ENCODE measurements at regions not wholly inside any gene's neighbourhood (a gene's known extent, or its start where the extent isn't known, plus 50 kb on each side); places are given as distances from the start of the nearest gene placed in this dataset.
A peak's percentile ranks its signal among the peaks of the same experiment; 100 is the strongest.

DNA sequence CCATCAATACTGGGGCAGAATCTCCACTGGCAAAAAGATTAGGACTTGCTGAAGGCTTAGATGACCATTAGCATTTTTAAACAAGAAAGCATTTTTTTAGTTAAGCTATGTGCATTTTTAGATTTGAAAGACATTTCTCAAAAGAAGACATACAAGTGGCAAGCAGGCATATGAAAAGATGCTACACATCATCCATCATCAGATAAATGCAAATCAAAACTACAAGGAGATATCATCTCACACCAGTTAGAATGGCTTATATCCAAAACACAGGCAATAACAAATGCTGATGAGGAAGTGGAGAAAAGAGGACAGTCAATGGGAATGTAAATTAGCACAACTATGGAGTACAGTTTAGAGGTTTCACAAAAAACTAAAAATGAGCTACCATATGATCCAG is 195.6 kb upstream of the TNC start:
- no peaks in the 10 kb centered on the region for H3K27me3 Mint-ChIP-seq (ENCODE audit: unreplicated experiment)
- no peak overlapping the region for H3K4me3 Mint-ChIP-seq (ENCODE audit: unreplicated experiment)
- no peak overlapping the region for H3K27ac Mint-ChIP-seq (ENCODE audit: unreplicated experiment)
- no peaks in the 10 kb centered on the region for H3K4me1 Mint-ChIP-seq (ENCODE audit: unreplicated experiment)
- peaks cover 27% of the 10 kb centered on the region for H3K9me3 Mint-ChIP-seq (ENCODE audit: unreplicated experiment)
- DNase-seq (ENCODE audit: extremely low spot score, unreplicated experiment): no peak
- peaks cover 10% of the 10 kb centered on the region for H3K36me3 Mint-ChIP-seq (ENCODE audit: unreplicated experiment)
- TF ChIP-seq, protein P1, sequence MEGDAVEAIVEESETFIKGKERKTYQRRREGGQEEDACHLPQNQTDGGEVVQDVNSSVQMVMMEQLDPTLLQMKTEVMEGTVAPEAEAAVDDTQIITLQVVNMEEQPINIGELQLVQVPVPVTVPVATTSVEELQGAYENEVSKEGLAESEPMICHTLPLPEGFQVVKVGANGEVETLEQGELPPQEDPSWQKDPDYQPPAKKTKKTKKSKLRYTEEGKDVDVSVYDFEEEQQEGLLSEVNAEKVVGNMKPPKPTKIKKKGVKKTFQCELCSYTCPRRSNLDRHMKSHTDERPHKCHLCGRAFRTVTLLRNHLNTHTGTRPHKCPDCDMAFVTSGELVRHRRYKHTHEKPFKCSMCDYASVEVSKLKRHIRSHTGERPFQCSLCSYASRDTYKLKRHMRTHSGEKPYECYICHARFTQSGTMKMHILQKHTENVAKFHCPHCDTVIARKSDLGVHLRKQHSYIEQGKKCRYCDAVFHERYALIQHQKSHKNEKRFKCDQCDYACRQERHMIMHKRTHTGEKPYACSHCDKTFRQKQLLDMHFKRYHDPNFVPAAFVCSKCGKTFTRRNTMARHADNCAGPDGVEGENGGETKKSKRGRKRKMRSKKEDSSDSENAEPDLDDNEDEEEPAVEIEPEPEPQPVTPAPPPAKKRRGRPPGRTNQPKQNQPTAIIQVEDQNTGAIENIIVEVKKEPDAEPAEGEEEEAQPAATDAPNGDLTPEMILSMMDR (IDR thresholded peaks at IDR 0.05): no peak

GRCh38 chr9:115326461-115326860 is 208.5 kb upstream of the TNC start:
- no peaks in the 10 kb centered on the region for H3K27me3 Mint-ChIP-seq (ENCODE audit: unreplicated experiment)

DNA sequence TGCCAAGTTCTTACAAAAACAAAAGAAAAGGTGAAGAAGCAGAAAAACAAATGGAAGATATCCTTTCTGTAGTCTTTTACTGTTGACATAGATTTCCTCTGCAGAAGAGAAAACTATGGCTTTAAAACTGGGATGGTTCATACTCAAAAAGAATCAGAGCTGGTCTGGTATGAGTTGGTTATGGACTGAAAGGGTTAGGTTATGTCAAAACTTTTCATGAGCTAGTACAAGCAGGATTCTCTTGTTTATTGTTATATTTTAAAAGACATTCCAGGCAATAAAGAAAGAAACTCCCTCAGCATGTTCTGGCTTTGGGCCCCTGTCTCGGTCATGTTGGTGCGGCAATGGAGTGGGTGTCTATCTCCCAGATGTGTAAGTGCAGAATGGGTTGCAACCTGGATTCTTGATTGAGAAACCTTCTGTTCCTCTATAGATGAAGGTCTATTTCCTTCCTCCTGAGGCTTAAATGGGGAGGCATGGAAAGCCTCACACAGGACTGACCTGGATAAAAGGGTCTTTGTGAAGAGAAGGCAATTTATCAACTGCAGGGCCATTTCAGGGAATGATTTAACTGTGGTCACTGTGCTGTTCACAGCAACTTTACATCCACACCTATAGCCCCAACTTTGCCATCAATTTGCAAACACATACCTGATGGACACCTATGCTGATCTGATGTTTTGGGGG is 209.6 kb upstream of the TNC start:
- DNase-seq (ENCODE audit: extremely low spot score, unreplicated experiment): no peak
- no peaks in the 10 kb centered on the region for H3K27me3 Mint-ChIP-seq (ENCODE audit: unreplicated experiment)
- no peaks in the 10 kb centered on the region for H3K9me3 Mint-ChIP-seq (ENCODE audit: unreplicated experiment)
- H3K4me3 Mint-ChIP-seq (ENCODE audit: unreplicated experiment): no peak overlapping the region
- TF ChIP-seq, protein P1 (IDR thresholded peaks at IDR 0.05): no peak
- H3K27ac Mint-ChIP-seq (ENCODE audit: unreplicated experiment): peak overlapping the region; percentile 67
- peaks cover 22% of the 10 kb centered on the region for H3K4me1 Mint-ChIP-seq (ENCODE audit: unreplicated experiment)
- H3K36me3 Mint-ChIP-seq (ENCODE audit: unreplicated experiment): no peaks in the 10 kb centered on the region

More at GRCh38 chr9:115326461-115326860, 208.5 kb upstream of the TNC start:
- no peak for DNase-seq (ENCODE audit: extremely low spot score, unreplicated experiment)
- TF ChIP-seq, protein P1 (IDR thresholded peaks at IDR 0.05): no peak
- no peaks in the 10 kb centered on the region for H3K36me3 Mint-ChIP-seq (ENCODE audit: unreplicated experiment)
- peaks cover 22% of the 10 kb centered on the region for H3K4me1 Mint-ChIP-seq (ENCODE audit: unreplicated experiment)
- no peak overlapping the region for H3K4me3 Mint-ChIP-seq (ENCODE audit: unreplicated experiment)
- H3K27ac Mint-ChIP-seq (ENCODE audit: unreplicated experiment): no peak overlapping the region
- H3K9me3 Mint-ChIP-seq (ENCODE audit: unreplicated experiment): no peaks in the 10 kb centered on the region

- Mint-ChIP-seq H3K4me3 (ENCODE audit: unreplicated experiment) (no peak overlapping the region), H3K27me3 (ENCODE audit: unreplicated experiment) (no peaks in the 10 kb centered on the region), H3K36me3 (ENCODE audit: unreplicated experiment) (no peaks in the 10 kb centered on the region), H3K27ac (ENCODE audit: unreplicated experiment) (peak overlapping the region; percentile 67), H3K4me1 (ENCODE audit: unreplicated experiment) (peaks cover 26% of the 10 kb centered on the region), H3K9me3 (ENCODE audit: unreplicated experiment) (no peaks in the 10 kb centered on the region)
- no peak for DNase-seq (ENCODE audit: extremely low spot score, unreplicated experiment)
- TF ChIP-seq, protein P1 (IDR thresholded peaks at IDR 0.05): no peak
Measured at GRCh38 chr9:115328228-115328627, 210.3 kb upstream of the TNC start.

DNA sequence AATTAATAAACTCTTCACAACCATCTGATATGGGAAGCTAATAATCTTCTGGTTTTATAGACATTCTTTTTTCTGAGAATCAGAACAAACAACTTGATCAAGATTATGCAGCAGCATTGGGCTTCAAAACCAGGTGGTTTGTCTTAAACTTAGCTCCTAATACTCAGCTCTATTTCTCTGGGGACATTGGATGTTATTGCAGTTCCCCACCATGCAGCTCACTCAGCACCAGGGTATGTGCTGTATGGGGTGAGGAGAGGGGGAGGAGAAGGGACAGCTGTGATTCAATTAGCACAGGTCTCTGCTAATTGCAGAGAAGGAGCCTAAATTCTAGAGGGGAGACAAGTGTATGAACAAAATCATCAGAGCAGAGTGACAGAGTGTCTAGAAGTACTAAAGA is 210.7 kb upstream of the TNC start:
- no peak overlapping the region for H3K27ac Mint-ChIP-seq (ENCODE audit: unreplicated experiment)
- peaks cover 28% of the 10 kb centered on the region for H3K4me1 Mint-ChIP-seq (ENCODE audit: unreplicated experiment)
- H3K36me3 Mint-ChIP-seq (ENCODE audit: unreplicated experiment): no peaks in the 10 kb centered on the region
- no peaks in the 10 kb centered on the region for H3K9me3 Mint-ChIP-seq (ENCODE audit: unreplicated experiment)
- H3K4me3 Mint-ChIP-seq (ENCODE audit: unreplicated experiment): no peak overlapping the region
- no peaks in the 10 kb centered on the region for H3K27me3 Mint-ChIP-seq (ENCODE audit: unreplicated experiment)
- no peak for DNase-seq (ENCODE audit: extremely low spot score, unreplicated experiment)
- TF ChIP-seq, protein P1 (IDR thresholded peaks at IDR 0.05): no peak
